HCT116 (cell line): ENCODE measurements at regions not wholly inside any gene's neighbourhood (a gene's known extent, or its start where the extent isn't known, plus 50 kb on each side); places are given as distances from the start of the nearest gene placed in this dataset.

Source experiments
- CEBPB ChIP-seq: IDR thresholded peaks from 2 replicates; pipeline ENCODE4 v1.6.1; 2012; ENCODE audit warnings: low read depth
- ELF1 ChIP-seq: IDR thresholded peaks from 2 replicates; pipeline ENCODE4 v1.6.1; 2012; ENCODE audit warnings: low read depth, borderline replicate concordance
- EZH2 ChIP-seq: fragments of 200-600 bp; sonication (generic); IDR thresholded peaks from 2 replicates; pipeline ENCODE4 v1.6.1; 2017; ENCODE audit warnings: antibody characterized with exemption, mixed run types
- EZH2phosphoT487 ChIP-seq: fragments of 200-600 bp; IDR thresholded peaks from 2 replicates; pipeline ENCODE4 v1.6.1; 2018; ENCODE audit warnings: antibody characterized with exemption, borderline replicate concordance
- FOSL1 ChIP-seq: IDR thresholded peaks from 2 replicates; pipeline ENCODE4 v1.6.1; 2012; ENCODE audit warnings: low read depth
- JUND ChIP-seq: IDR thresholded peaks from 2 replicates; pipeline ENCODE4 v1.6.1; 2012
- POLR2A ChIP-seq: IDR thresholded peaks from 2 replicates; pipeline ENCODE4 v1.7.0; 2011; ENCODE audit warnings: borderline replicate concordance; ENCODE audit not compliant: insufficient read depth, insufficient read length; ENCODE audit errors: extremely low read depth
- POLR2AphosphoS5 ChIP-seq: IDR thresholded peaks from 2 replicates; pipeline ENCODE4 v1.6.1; 2011; ENCODE audit warnings: mild to moderate bottlenecking, low read depth, low read length, moderate library complexity
- RAD21 ChIP-seq: IDR thresholded peaks from 2 replicates; pipeline ENCODE4 v1.6.1; 2012; ENCODE audit warnings: low read depth, mild to moderate bottlenecking
- SIN3A ChIP-seq: IDR thresholded peaks from 2 replicates; pipeline ENCODE4 v1.6.1; 2012; ENCODE audit warnings: low read depth
- SP1 ChIP-seq: IDR thresholded peaks from 2 replicates; pipeline ENCODE4 v1.6.1; 2012; ENCODE audit warnings: low read depth
- SRF ChIP-seq: IDR thresholded peaks from 2 replicates; pipeline ENCODE4 v1.6.1; 2012; ENCODE audit warnings: low read depth
- ZNF274 ChIP-seq: fragments of 200-500 bp; sonication (Bioruptor generic); IDR thresholded peaks from 2 replicates; pipeline ENCODE4 v1.6.1; 2014; ENCODE audit warnings: mild to moderate bottlenecking, low read depth, low read length, inconsistent platforms
- TF ChIP-seq, protein P1 (sequence below), 3 experiments: fragments of 200-600 bp in 1 of 3; sonication (generic) in 1 of 3; IDR thresholded peaks in 2 of 3; conservative IDR thresholded peaks in 1 of 3; 2 replicates each; pipeline ENCODE4 v1.5.1; 2012 to 2017; ENCODE audit warnings: low read depth in 2 of 3, low read length in 2 of 3, antibody characterized with exemption in 1 of 3, borderline replicate concordance in 1 of 3, control low read depth in 1 of 3, mild to moderate bottlenecking in 1 of 3, mixed read lengths in 1 of 3, mixed run types in 1 of 3, moderate library complexity in 1 of 3; ENCODE audit not compliant: insufficient read depth in 1 of 3

DNA sequence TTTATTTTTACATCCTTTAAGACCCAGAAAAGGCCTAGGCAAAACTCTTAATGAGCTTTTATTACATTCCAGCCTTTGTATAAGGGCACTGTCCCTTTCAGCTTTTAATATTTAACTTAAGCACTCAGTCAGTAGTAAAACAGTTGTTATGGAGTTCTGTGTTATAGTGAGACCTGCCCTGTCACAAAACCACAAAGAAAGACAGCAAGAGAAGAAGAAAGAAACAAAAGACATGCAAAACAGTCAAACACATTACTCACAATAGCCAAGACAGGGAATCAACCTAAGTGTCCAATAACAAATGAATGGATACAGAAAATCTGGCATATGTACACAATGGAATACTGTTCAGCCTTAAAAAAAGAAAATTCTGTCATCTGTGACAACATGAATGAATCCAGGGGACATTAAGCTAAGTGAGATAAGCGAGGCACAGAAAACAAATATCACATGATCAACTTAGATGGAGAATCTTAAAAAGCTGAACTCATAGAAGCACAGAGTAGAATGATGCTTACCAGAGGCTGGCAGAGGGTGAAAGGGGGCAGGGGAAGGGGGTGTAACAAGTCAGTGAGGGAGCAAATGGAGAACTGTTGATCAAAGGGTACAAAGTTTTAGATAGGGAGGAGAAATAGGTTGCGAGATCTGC lies 63.8 kb upstream of the CCNG1 start:
- TF ChIP-seq, protein P1, sequence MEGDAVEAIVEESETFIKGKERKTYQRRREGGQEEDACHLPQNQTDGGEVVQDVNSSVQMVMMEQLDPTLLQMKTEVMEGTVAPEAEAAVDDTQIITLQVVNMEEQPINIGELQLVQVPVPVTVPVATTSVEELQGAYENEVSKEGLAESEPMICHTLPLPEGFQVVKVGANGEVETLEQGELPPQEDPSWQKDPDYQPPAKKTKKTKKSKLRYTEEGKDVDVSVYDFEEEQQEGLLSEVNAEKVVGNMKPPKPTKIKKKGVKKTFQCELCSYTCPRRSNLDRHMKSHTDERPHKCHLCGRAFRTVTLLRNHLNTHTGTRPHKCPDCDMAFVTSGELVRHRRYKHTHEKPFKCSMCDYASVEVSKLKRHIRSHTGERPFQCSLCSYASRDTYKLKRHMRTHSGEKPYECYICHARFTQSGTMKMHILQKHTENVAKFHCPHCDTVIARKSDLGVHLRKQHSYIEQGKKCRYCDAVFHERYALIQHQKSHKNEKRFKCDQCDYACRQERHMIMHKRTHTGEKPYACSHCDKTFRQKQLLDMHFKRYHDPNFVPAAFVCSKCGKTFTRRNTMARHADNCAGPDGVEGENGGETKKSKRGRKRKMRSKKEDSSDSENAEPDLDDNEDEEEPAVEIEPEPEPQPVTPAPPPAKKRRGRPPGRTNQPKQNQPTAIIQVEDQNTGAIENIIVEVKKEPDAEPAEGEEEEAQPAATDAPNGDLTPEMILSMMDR (IDR thresholded peaks at IDR 0.05 in 2 of 3, conservative IDR thresholded peaks at IDR 0.05 in 1 of 3; ENCODE audit: borderline replicate concordance in 1 of 3, insufficient read depth in 1 of 3, low read depth in 2 of 3, low read length in 2 of 3) = no peak
- TF ChIP-seq RAD21 (no peak), ELF1 (no peak), POLR2AphosphoS5 (no peak), SIN3A (no peak), EZH2 (no peak), POLR2A (no peak), FOSL1 (no peak), ZNF274 (no peak), SP1 (no peak), CEBPB (no peak), EZH2phosphoT487 (no peak), JUND (no peak), SRF (no peak)
